HG03060 (cell line): ENCODE measurements at regions not wholly inside any gene's neighbourhood (a gene's known extent, or its start where the extent isn't known, plus 50 kb on each side); places are given as distances from the start of the nearest gene placed in this dataset.
"Not testable (repeated sequence)": the region's sequence is repeated elsewhere in the genome, so short reads cannot be mapped to it uniquely, and the experiment has no call there.

Experiments
- ATAC-seq: cut with Tn5 transposase; IDR thresholded peaks from one replicate; pipeline ENCODE4 v1.9.1; 2021; ENCODE audit warnings: low read depth, moderate number of reproducible peaks; ENCODE audit not compliant: unreplicated experiment

GRCh38 chr16:64092271-64092670, 1029.6 kb downstream of the CDH11 start:
- ATAC-seq, result no peak

GRCh38 chr16:64090327-64090726, 1031.5 kb downstream of the CDH11 start:
- no peak for ATAC-seq

DNA sequence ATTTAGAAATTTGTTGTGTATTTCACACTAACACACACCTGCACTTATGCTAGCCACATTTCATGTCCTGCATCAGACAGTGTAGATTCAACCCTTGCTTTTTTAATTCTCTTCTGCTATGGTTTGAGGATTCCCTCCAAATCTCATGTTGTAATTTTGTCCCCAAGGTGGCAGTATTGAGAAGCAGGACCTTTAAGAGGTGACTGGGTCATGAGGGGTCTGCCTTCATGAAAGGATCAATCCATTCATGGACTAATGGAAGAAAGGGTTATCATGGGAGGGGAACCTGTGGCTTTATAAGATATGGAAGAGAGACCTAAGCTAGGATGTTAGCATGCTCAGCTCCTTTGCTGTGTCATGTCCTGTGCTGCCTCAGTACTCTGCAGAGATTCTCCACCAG, 1032.2 kb downstream of the CDH11 start:
- ATAC-seq, result no peak

DNA sequence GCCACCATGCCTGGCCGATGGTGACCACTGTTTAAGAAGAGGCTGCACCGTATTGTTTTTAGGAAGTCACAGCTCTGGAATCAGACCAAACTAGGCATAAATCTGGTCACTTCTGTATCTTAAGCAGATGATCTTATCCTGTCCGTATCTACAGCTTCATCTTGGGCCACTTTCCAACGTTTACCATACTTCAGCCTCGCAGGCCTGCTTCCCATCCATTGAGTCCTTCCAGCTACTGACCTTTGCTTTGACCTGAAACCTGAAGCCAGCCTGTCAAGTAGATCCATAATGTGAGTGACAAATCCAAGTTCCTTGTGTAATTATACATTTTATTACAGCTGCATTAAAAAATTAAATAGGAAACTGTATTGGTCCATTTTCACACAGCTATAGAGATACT, 1033.0 kb downstream of the CDH11 start:
- no peak for ATAC-seq

- no peak for ATAC-seq
Observed at GRCh38 chr16:64085296-64085695, 1036.6 kb downstream of the CDH11 start.

DNA sequence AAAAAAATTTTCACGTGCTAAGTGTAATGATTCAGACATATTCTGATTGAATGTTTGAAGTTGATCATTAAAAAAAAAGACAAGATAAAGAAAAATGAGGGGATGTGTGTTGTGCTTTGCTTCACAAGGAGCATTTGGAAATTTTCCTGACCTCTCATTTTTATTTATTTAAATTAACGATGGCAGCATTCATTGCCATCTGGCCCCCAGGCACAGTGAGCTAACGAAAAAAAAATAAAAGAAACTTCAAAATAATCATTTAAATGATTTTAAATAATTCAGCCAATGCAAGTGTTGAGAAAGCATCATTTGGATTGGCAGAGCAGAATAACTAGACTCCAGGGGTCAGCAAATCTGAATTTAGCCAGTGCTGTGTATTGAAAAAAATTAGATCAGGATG, 1037.2 kb downstream of the CDH11 start:
- ATAC-seq, result no peak

DNA sequence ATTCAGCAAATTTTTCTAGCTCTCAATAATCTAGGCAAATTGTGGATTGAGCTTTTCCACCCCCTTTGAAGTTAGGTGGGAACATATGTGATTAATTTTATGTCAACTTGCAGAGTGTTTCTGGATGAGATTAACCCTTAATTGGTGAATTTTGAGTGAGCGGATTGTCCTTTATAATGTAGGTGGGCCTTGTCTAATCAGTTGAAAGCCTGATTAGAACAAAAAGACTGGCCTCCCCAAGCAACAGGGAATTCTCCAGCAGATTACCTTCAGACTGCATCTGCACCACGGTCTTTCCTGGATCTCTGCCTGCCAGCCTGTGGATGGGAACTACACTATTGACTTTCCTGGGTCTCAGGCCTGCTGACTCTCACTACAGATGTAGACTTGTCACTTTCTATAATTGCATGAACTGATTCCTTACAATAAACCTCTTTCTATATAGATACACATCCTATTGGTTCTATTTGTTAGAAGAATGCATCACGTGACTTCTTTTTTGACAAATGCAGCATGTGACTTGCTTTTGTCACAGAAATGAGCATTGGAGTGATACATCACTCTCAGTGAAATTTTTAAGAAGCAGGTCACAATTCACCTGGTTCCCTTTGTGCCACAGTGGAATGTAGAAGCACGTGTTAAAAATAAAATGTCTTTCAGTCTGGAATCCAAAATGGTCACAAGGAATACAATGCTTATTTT, 1038.3 kb downstream of the CDH11 start:
- no peak for ATAC-seq

DNA sequence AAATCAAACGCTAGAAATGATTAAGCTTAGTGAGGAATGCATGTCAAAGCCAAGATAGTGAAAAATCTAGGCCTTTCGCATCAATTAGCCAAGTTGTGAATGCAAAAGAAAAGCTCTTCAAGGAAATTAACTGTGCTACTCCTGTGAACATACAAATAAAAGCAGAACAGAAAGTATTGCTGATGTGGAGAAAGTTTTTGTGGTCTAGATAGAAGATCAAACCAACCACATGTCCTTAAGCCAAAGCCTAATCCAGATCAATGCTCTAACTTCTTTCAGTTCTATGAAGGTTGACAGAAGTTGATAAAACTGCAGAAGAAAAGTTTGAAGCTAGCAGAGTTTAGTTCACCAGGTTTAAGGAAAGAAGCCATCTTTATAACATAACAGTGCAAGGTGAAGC, 1044.6 kb downstream of the CDH11 start:
- no peak for ATAC-seq

DNA sequence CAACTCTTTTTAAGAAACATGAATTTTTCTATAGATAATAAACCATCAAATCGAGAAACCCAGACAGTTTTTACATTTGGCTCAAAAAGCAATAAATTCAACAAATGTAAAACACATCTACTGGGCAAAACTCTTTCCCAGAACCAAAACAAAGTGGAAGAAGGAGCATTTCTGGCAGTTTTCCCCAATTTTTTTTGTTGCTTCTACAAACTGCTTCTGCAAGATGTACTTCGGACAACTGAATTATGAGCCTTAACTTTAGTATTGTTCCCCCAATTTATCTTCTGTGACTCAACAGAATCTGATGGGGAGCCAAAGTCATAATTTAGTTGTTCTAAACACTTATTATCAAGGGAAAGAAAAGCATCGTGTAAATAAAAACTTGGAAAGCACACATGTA, 1047.2 kb downstream of the CDH11 start:
- ATAC-seq, result no peak

DNA sequence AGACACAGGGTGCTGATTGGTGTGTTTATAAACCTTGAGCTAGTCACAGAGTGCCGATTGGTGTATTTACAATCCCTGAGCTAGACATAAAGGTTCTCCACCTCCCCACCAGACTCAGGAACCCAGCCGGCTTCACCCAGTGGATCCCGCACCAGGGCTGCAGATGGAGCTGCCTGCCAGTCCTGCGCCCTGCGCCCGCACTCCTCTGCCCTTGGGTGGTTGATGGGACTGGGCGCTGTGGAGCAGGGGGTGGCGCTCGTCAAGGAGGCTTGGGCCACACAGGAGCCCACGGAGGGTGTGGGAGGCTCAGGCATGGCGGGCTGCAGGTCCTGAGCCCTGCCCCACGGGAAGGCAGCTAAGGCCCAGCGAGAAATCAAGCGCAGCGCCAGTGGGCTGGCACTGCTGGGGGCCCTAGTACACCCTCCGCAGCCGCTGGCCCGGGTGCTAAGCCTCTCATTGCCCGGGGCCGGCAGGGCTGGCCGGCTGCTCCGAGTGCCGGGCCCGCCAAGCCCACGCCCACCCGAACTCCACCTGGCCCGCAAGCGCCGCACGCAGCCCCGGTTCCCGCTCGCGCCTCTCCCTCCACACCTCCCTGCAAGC, 1049.6 kb downstream of the CDH11 start:
- ATAC-seq, result not testable (repeated sequence)

DNA sequence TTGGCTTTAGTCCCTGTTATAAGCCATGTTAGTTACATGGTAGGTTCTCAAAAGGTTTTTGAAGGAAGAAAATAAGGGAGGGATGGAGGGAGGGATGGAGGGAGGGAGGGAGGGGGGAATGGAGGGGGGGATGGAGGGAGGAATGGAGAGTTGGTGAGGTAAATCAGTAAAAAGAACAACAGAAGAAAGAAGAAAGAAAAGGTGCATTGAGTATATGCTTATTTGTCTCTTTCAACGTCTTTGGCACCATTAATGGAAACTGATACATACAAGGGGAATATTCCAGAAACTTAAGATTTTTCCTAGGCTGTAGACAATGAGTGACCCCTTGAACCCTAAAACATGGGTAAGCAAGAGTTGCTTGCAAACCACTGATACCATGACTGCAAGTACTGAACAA, 1056.3 kb downstream of the CDH11 start:
- no peak for ATAC-seq

DNA sequence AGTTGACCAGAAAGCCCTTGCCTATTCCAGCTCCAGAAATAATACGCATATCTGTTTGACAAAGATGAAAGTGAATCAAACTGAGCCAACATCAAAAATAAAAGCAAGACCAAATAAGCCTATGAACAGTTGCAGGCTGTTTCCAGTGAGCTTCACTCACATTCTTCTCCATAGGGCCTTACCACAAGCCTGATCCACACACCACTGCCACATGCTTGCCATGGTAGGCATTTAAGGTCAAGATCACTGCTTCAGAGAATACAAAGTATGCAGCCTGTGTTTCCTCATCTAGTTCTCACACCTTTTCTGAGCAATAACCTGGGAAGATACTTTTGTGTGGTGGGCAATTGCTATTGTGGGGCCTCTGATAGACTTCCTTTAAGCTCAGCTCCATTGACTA, 1060.2 kb downstream of the CDH11 start:
- no peak for ATAC-seq

- ATAC-seq, result no peak
Observed at GRCh38 chr16:64060631-64061030, 1061.2 kb downstream of the CDH11 start.

GRCh38 chr16:64058685-64059084, 1063.2 kb downstream of the CDH11 start:
- ATAC-seq, result no peak

DNA sequence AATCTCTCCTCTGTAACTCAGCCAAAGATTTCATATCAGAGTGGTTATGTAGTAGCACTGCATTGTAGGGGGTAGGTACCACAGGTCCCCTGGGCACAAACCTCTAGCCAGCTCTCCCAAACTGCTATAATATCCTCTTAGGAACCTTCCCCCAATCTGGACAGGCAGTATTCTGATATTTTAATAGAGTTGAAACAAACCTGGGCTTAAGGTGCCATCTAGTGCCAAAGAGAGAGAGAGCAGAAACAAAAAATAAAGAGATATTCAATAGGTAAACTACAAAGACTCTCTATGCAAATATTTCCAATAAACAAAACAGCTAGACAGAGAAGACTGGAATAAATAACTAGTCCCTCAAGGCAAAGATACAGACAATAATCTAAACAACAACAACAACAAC, 1070.0 kb downstream of the CDH11 start:
- ATAC-seq, result no peak

- ATAC-seq, result no peak
Observed at GRCh38 chr16:64047878-64048277, 1074.0 kb downstream of the CDH11 start.

DNA sequence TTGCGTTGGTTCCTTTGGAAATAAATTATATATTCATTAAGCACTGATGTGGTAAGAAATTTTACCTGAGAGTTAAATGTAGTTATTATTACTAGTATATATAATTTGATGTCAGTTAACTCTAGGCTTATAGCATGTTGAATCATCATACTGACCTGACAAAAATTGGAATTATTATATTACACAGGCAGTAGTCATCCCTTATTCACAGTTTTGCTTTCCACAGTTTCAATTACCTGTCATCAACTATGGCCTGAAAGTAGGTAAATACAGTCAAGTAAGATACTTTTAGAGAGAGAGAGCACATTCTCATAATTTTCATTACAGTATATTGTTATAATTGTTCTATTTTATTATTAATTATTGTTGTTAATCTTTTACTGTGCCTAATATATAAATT, 1074.7 kb downstream of the CDH11 start:
- no peak for ATAC-seq

- no peak for ATAC-seq
Observed at GRCh38 chr16:64035337-64035736, 1086.5 kb downstream of the CDH11 start.

- ATAC-seq, result no peak
Observed at GRCh38 chr16:64019339-64019738, 1102.5 kb downstream of the CDH11 start.

DNA sequence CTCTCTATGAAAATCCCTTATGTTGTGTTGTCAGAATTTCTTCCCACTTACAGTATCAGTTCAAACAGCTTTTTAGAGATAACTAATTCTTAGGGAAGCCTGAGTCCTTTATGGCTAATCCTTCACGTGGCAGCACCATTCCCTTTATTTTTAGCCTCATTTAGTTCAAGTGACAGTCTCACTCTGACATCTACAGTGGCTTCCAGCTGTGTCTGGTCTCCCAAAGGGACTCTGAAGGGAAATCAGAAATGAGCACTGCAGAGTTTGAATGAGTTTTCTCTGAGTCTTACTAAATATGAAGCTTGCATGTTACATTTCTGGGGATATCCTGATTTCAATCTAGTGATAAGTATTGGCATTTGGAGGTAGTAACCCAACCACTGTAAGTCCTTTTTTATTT, 1104.1 kb downstream of the CDH11 start:
- no peak for ATAC-seq

GRCh38 chr16:64013856-64014255, 1108.0 kb downstream of the CDH11 start:
- no peak for ATAC-seq

GRCh38 chr16:64012166-64012565, 1109.7 kb downstream of the CDH11 start:
- ATAC-seq, result no peak

DNA sequence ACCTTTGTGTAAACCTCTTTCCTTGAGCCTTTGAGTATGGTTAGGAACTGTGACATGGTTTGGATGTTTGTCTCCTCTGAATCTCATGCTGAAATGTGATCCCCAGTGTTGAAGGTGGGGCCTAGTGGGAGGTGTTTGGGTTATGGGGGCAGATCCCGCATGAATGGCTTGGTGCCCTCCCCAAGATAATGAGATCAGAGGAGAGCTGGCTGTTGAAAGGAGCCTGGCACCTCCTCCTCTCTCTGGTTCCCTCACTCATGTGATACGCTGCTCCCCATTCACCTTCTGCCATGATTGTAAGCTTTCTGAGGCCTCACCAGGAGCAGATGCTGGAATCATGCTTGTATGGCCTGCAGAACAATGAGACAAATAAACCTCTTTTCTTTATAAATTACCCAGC, 1110.2 kb downstream of the CDH11 start:
- no peak for ATAC-seq
